HG02884 (cell line): ENCODE measurements at regions not wholly inside any gene's neighbourhood (a gene's known extent, or its start where the extent isn't known, plus 50 kb on each side); places are given as distances from the start of the nearest gene placed in this dataset.
A peak's percentile ranks its signal among the peaks of the same experiment; 100 is the strongest.

Experiments used
- ATAC-seq: cut with Tn5 transposase; IDR thresholded peaks from one replicate; pipeline ENCODE4 v1.9.1; 2021; ENCODE audit warnings: mild to moderate bottlenecking, moderate library complexity; ENCODE audit not compliant: unreplicated experiment

- no peak for ATAC-seq
Observed at GRCh38 chr13:52975969-52976368, 52.6 kb upstream of the OLFM4 start.

- ATAC-seq: no peak
Observed at GRCh38 chr13:52975161-52975560, 53.5 kb upstream of the OLFM4 start.

GRCh38 chr13:52974711-52975110 is 53.9 kb upstream of the OLFM4 start:
- ATAC-seq: no peak

- no peak for ATAC-seq
Observed at GRCh38 chr13:52969373-52969772, 59.2 kb upstream of the OLFM4 start.

- ATAC-seq: peak; percentile 99
Observed at GRCh38 chr13:52968074-52968700, 60.4 kb upstream of the OLFM4 start.

GRCh38 chr13:52961987-52962386 is 66.6 kb upstream of the OLFM4 start:
- ATAC-seq: no peak

GRCh38 chr13:52961256-52961910 is 67.2 kb upstream of the OLFM4 start:
- no peak for ATAC-seq

GRCh38 chr13:52955472-52955874 is 73.1 kb upstream of the OLFM4 start:
- ATAC-seq: no peak

- ATAC-seq: no peak
Observed at GRCh38 chr13:52954838-52955237, 73.8 kb upstream of the OLFM4 start.

- no peak for ATAC-seq
Observed at GRCh38 chr13:52950436-52950956, 78.1 kb upstream of the OLFM4 start.

- no peak for ATAC-seq
Observed at GRCh38 chr13:52949742-52950141, 78.9 kb upstream of the OLFM4 start.

- no peak for ATAC-seq
Observed at GRCh38 chr13:52949044-52949443, 79.6 kb upstream of the OLFM4 start.

GRCh38 chr13:52947921-52948373 is 80.7 kb upstream of the OLFM4 start:
- ATAC-seq: no peak

GRCh38 chr13:52945348-52945747 is 83.3 kb upstream of the OLFM4 start:
- no peak for ATAC-seq

GRCh38 chr13:52944697-52945096 is 83.9 kb upstream of the OLFM4 start:
- ATAC-seq: no peak

- ATAC-seq: no peak
Observed at GRCh38 chr13:52938065-52938464, 89.6 kb upstream of the PCDH8 start.

- no peak for ATAC-seq
Observed at GRCh38 chr13:52936806-52937205, 88.4 kb upstream of the PCDH8 start.

- no peak for ATAC-seq
Observed at GRCh38 chr13:52934258-52934657, 85.8 kb upstream of the PCDH8 start.

- no peak for ATAC-seq
Observed at GRCh38 chr13:52933547-52934210, 85.2 kb upstream of the PCDH8 start.

- no peak for ATAC-seq
Observed at GRCh38 chr13:52933099-52933498, 84.7 kb upstream of the PCDH8 start.

- no peak for ATAC-seq
Observed at GRCh38 chr13:52932649-52933048, 84.2 kb upstream of the PCDH8 start.
